IgD-negative memory B cell (primary cell): ENCODE measurements at regions not wholly inside any gene's neighbourhood (a gene's known extent, or its start where the extent isn't known, plus 50 kb on each side); places are given as distances from the start of the nearest gene placed in this dataset.
A peak's percentile ranks its signal among the peaks of the same experiment; 100 is the strongest.

Experiments
- H3K27ac Mint-ChIP-seq, 3 donors: one replicate each; pipeline ENCODE4 v1.8.0; 2020 to 2022; ENCODE audit warnings: mild to moderate bottlenecking in 3 of 3, mixed read lengths in 3 of 3, moderate library complexity in 1 of 3
- H3K27me3 Mint-ChIP-seq: one replicate; pipeline ENCODE4 v1.8.0; 2021; ENCODE audit warnings: mixed read lengths
- H3K36me3 Mint-ChIP-seq: one replicate; pipeline ENCODE4 v1.8.0; 2020; ENCODE audit warnings: mild to moderate bottlenecking, mixed read lengths
- H3K4me1 Mint-ChIP-seq, 3 donors: one replicate each; pipeline ENCODE4 v1.8.0; 2020 to 2022; ENCODE audit warnings: mixed read lengths in 3 of 3, mild to moderate bottlenecking in 1 of 3
- H3K4me3 Mint-ChIP-seq, 4 donors: one replicate each; pipeline ENCODE4 v1.8.0; 2020 to 2022; ENCODE audit warnings: mild to moderate bottlenecking in 4 of 4, mixed read lengths in 4 of 4, moderate library complexity in 3 of 4
- H3K9me3 Mint-ChIP-seq, 3 donors: one replicate each; pipeline ENCODE4 v1.8.0; 2020 to 2021; ENCODE audit warnings: mixed read lengths in 3 of 3, mild to moderate bottlenecking in 1 of 3

DNA sequence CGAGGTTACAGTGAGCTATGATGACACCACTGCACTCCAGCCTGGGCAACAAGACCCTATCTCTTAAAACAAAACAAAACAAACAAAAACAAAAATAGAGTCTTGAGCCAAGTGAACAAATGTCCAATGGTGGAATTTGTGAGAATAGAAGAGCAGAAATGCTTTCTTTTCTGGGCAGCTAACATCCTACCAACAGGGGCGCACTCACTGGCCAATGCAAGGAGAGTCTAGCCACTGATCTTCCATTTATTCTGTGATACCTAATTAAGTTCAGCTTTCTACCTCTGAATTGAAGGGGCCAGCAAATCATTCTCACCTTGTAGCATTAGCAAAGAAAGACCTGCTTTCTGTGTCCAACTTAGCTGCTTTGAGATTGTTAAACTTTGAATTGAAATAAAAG, 301.9 kb upstream of the NR2F2 start:
- H3K9me3 Mint-ChIP-seq: peaks cover 0 to 3% (median 3%) of the 10 kb centered on the region in 3 donors
- no peaks in the 10 kb centered on the region for H3K36me3 Mint-ChIP-seq
- no peak overlapping the region for H3K4me3 Mint-ChIP-seq

DNA sequence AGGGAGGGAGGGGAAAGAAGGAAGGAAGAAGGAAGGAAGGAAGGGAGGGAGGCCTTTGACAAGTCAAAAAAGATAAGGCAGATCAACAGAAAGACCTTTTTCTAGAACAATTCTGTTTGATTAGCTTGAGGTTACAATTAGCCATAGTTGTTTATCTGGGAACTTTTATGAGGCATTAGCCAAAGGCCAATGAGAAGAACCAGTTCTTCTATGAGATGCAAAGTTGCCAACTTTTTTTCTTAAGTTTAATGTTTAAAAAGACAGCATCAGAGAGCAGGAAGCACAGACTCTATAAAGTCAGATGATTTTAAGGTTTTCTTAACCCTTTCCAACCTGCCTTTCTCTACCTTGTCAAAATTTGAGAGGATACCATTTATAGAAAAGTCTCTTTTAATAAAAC, 301.3 kb upstream of the NR2F2 start:
- Mint-ChIP-seq H3K27me3 (no peaks in the 10 kb centered on the region), H3K4me1 (no peaks in the 10 kb centered on the region), H3K9me3 (peaks cover 0 to 3% (median 3%) of the 10 kb centered on the region in 3 donors), H3K36me3 (no peaks in the 10 kb centered on the region), H3K4me3 (no peak overlapping the region), H3K27ac (no peak overlapping the region)

More for the DNA sequence above, 301.9 kb upstream of the NR2F2 start:
- Mint-ChIP-seq H3K27ac (no peak overlapping the region), H3K4me1 (no peaks in the 10 kb centered on the region), H3K27me3 (no peaks in the 10 kb centered on the region)

DNA sequence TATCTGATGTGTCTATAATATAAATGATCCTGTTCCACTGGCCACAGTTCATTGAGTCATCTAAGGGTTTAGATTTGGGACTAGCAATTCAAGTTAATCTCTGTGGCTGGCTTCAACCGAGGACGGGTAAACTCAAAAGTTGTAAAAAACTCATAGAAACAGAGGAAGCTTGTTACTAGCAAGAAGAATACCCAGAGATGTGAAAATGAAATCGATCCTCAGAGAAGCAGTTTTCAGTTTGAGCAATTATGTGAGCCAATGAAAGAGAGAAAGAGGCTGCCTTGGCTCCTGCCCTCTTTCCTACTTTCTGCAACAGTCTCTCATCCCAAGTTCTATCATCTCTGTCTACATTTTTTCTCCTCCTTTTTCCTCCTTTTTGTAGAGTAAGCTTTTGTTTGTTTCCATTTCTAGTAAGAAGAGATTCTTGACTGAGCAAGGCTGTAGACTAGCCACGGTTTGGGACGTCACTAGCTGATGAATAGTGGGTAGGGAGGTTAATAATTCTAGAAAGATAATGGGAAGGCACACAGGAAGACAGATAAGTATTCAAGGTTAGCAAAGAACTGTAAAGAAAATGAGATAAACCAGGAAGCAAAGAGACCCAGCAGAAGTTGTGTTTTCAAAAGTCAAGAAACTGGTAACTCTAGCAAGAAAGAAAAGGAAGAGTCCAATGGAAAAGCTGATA, 298.9 kb upstream of the NR2F2 start:
- Mint-ChIP-seq H3K27ac (no peak overlapping the region), H3K4me1 (peaks cover 0 to 2% (median 0%) of the 10 kb centered on the region in 3 donors), H3K4me3 (no peak overlapping the region), H3K27me3 (peaks cover 1% of the 10 kb centered on the region), H3K36me3 (no peaks in the 10 kb centered on the region), H3K9me3 (peaks cover 3 to 7% (median 6%) of the 10 kb centered on the region in 3 donors)

DNA sequence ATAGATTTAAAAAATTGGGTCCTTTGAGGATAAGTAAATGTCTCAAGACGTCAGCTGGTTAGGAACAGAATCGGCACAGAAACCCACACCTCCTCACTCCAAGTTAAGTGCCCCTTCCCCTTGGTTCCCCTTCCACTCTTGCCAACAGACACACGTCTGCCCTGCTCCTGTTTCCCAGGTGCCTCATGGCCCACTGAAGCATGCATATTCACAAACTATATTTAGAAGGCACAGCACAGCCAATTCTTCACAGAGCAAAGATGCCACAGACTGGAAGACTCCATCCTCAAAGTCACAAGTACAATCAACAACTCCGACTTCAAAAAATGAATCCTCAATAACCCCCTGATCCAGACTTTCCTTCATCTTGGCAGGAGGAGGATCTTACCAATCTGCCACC, 295.4 kb upstream of the NR2F2 start:
- Mint-ChIP-seq H3K4me1 (peaks cover 0 to 2% (median 1%) of the 10 kb centered on the region in 3 donors), H3K36me3 (no peaks in the 10 kb centered on the region), H3K27me3 (peaks cover 9% of the 10 kb centered on the region), H3K27ac (no peak overlapping the region), H3K9me3 (peaks cover 2 to 9% (median 7%) of the 10 kb centered on the region in 3 donors), H3K4me3 (no peak overlapping the region)

DNA sequence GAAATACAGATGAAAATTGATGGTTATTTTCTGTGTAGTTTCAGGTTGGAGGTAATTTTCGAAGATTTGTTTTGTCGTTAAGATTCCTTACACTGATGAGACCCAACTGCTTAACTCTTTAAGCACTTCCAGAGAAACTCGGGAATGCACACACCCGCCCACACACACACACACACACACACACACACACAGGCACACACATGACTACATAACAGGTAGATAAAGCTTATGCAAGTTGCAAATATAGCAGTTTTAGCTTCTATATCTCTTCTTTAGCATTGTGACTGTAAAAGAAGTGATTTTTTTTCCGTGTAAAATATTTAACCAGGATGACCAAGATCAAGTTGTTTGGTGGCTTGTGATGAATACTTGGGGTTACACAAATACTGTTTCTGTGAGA, 294.9 kb upstream of the NR2F2 start:
- Mint-ChIP-seq H3K4me1 (peaks cover 0 to 2% (median 1%) of the 10 kb centered on the region in 3 donors), H3K4me3 (no peak overlapping the region), H3K36me3 (no peaks in the 10 kb centered on the region), H3K27me3 (peaks cover 9% of the 10 kb centered on the region), H3K9me3 (peaks cover 2 to 9% (median 6%) of the 10 kb centered on the region in 3 donors), H3K27ac (no peak overlapping the region)

DNA sequence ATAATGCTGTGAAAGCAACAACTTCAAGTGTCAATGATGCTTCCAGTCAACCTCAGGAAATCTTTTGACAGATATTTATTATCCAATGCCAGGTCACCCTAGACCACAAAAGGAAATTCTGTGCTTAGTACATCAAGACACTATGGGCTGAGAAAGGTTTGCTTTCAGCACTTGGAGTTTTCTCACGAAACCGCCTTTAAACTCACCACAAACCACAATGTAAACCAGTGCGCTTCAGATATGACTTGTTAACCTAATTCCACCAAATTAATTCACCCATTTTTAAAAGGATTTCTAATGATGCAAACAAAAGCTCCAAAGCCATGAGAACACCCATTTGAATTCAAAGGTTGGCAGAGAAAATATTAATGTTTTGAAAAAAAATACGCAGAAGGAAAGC, 292.9 kb upstream of the NR2F2 start:
- Mint-ChIP-seq H3K27me3 (peaks cover 9% of the 10 kb centered on the region), H3K9me3 (peaks cover 3 to 9% (median 4%) of the 10 kb centered on the region in 3 donors), H3K36me3 (no peaks in the 10 kb centered on the region), H3K27ac (no peak overlapping the region), H3K4me3 (no peak overlapping the region), H3K4me1 (peaks cover 0 to 10% (median 3%) of the 10 kb centered on the region in 3 donors)

DNA sequence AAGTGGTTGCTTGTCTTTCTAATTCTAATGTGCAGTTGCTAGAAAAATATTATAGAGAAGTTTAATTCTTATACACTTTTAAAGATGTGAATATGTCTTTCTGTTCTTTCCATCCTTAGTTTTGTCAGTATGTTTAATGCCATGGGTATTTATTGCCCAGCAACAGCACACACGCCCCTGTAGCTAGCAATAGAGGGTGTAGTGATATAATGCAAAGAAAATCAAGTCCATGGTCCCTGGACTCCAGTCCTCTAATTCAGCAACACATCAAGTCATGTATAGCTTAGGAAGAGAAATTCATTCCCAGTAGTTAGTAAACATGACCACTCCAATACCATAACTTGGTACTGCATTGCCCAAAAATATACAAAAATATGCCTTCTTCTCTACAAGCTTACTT, 292.4 kb upstream of the NR2F2 start:
- Mint-ChIP-seq H3K4me1 (peaks cover 0 to 12% (median 5%) of the 10 kb centered on the region in 3 donors), H3K27me3 (peaks cover 9% of the 10 kb centered on the region), H3K9me3 (peaks cover 3 to 9% (median 4%) of the 10 kb centered on the region in 3 donors), H3K36me3 (no peaks in the 10 kb centered on the region), H3K27ac (no peak overlapping the region), H3K4me3 (no peak overlapping the region)

DNA sequence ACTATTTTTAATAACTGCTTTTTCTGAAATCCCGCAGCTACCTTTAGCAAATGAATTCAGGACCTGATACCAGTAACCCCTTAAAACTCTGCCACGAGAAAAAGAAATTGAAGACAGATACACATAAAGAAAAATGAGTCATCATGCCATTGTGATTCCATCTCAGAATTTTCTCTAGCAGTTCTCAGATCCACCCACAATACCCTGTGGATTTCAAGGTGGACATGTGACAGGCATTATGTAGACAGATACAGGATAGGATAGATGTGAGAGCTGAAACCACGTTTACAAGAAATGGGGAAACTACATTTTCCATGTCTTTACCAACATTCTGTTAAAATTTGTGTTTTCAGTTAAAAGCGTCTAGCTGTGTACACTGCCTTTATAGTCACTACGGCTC, 291.9 kb upstream of the NR2F2 start:
- peaks cover 0 to 16% (median 5%) of the 10 kb centered on the region in 3 donors for H3K4me1 Mint-ChIP-seq
- H3K27me3 Mint-ChIP-seq: peaks cover 9% of the 10 kb centered on the region
- no peak overlapping the region for H3K4me3 Mint-ChIP-seq
- peaks cover 3 to 9% (median 4%) of the 10 kb centered on the region in 3 donors for H3K9me3 Mint-ChIP-seq
- no peak overlapping the region for H3K27ac Mint-ChIP-seq
- no peaks in the 10 kb centered on the region for H3K36me3 Mint-ChIP-seq

DNA sequence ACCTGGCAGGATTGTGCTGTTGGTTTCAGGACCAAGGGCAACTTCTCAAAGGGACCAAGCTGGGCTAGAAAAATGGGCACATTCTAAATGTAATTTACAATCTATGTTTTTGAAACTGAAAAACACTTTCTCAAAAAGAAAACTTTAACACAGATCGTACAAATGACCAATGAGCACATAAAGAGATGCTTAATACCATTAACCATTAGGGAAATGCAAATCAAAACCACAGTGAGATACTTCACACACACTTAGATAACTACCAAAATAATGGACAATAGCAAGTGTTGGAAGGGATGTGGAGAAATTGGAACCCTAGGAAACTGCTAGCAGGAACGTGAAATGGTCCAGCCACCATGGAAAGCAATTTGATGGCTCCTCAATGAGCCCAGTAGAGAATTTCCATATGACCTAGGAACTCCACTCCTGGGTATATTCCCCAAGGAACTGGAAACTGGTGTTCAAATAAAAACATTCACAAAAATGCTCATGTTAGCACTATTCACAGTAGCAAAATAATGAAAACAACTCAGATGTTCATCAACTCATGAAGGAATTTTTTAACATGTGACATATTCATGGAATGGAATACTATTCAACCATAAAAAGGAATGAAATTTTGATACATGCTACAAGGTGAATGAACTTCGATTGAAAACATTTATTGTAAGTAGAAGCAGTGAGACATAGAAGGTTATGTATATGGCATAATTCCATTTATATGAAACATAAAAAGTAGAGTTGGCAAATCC, 288.3 kb upstream of the NR2F2 start:
- H3K4me1 Mint-ChIP-seq: peaks cover 0 to 17% (median 2%) of the 10 kb centered on the region in 3 donors
- H3K4me3 Mint-ChIP-seq: peak overlapping the region in 3 of 4 donors; percentile 1 to 30 (median 17)
- H3K36me3 Mint-ChIP-seq: no peaks in the 10 kb centered on the region
- H3K27ac Mint-ChIP-seq: peak overlapping the region in 1 of 3 donors; percentile 76
- peaks cover 6% of the 10 kb centered on the region for H3K27me3 Mint-ChIP-seq
- peaks cover 0 to 3% (median 3%) of the 10 kb centered on the region in 3 donors for H3K9me3 Mint-ChIP-seq

DNA sequence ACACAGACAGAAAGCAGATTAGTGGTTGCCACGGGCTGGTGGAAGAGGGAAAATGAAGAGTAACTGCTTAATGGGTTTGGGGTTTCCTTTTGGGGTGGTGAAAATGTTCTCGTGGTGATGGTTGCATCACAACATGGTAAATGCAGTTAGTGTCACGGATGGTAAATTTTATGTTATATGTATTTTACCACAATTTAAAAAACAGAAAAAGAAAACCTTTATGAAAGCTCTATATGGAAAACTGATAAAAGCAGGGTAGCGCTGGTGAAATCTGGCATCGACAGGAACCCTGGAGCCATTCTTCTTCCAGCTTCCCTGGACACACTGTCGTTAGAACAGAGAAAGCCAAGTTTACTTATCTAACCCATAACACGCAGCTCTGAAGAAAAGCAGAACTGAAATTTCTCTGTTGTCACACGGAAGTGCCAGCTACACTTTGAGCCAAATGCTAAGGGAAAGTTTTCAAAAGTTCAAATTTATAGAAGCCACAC, 287.7 kb upstream of the NR2F2 start:
- Mint-ChIP-seq H3K36me3 (no peaks in the 10 kb centered on the region), H3K4me1 (peaks cover 0 to 16% (median 2%) of the 10 kb centered on the region in 3 donors), H3K27ac (peak overlapping the region in 1 of 3 donors; percentile 76), H3K4me3 (peak overlapping the region in 2 of 4 donors; percentile 17 to 30), H3K9me3 (peaks cover 0 to 3% (median 3%) of the 10 kb centered on the region in 3 donors), H3K27me3 (peaks cover 2% of the 10 kb centered on the region)

DNA sequence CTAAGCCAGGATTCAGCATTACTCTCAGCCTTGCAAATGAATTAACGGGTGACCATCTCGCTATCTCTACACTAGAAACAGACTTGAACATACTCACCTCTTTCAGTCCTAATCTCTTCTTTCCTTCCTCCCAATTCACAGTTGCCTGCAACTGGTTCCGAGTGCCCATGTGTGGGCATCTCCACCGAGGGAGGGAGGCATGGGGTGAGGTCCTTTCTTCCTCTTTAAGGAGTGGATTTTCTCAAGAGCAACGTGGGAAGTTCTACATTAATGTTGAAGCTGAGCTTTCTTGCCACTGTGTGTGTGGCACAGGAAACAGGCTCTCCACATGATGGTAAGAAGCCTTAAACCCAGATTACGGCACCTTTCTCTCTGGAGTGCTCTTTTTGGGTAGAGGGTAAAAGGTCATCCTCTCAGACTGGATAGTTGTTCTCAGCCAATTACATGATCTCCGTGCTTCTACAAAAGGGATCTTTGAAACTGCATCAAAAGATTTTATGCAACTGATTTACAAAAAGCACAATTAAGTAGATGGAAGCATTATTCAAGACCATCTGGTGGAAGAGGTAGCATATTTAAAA, 286.8 kb upstream of the NR2F2 start:
- no peaks in the 10 kb centered on the region for H3K27me3 Mint-ChIP-seq

DNA sequence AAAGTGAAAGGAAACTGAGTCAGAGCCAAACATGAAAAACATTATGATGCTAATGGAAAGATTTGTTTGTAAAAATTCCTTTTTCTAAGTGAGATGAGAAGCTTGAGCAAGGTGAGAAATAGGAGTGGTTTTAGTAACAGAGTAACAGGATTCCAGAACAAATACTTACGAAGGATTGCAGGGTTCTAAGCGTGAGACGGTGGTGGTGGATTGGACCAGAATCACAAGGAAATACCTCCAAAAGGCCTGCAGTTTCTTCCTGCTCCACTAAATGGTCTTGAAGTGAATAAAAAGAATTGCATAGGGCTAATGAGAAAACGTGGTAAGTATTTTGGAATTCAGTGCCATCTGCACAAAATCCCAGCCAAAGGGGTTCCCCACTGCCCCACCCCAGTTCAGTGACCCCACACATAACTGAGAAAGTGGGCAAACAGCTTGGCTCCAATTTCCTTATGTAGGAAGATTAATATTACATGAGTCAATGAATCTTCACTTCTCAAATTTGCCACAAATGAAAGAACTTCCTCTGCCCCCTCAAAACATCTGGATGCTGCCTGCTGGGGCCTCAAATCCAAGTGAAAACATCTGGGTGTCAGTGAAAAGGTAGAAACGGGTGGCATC, 283.8 kb upstream of the NR2F2 start:
- Mint-ChIP-seq H3K27me3 (no peaks in the 10 kb centered on the region), H3K36me3 (no peaks in the 10 kb centered on the region), H3K4me3 (no peak overlapping the region), H3K9me3 (no peaks in the 10 kb centered on the region), H3K4me1 (peaks cover 0 to 13% (median 2%) of the 10 kb centered on the region in 3 donors), H3K27ac (no peak overlapping the region)

More for the DNA sequence above, 286.8 kb upstream of the NR2F2 start:
- peaks cover 0 to 3% (median 3%) of the 10 kb centered on the region in 3 donors for H3K9me3 Mint-ChIP-seq
- no peak overlapping the region for H3K4me3 Mint-ChIP-seq
- peaks cover 0 to 16% (median 2%) of the 10 kb centered on the region in 3 donors for H3K4me1 Mint-ChIP-seq
- no peak overlapping the region for H3K27ac Mint-ChIP-seq
- H3K36me3 Mint-ChIP-seq: no peaks in the 10 kb centered on the region

DNA sequence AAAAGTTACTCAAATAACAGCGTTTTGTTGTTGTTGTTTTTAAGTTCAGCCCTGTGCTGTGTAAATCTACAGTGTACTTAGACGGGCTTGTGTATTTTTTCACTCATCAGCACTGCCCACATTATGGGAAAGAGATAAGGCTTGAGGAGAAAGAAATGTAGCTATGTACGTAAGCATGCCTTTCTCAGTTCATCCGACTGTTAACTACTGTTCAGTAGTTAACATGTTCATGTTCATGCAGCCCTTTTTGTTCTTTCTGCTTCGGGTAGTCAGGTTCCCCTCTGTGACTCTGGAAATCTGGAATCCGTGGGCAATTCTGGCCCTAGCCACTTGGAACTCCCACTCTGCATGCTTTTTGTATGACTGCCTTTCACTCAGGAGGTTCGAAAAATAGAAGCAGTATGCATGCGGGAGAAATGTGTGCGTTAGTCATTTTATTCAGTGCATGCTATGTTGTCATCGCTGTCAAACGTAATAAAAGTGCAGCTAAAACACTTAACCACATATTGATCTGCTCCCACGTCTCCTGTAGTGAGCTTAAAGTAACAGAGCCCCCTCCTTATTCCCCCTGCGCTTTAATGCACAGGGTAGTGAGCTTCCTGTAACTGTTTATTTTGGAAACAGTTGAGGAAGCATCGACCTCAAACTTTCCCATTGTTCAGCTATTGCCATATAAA, 283.1 kb upstream of the NR2F2 start:
- Mint-ChIP-seq H3K36me3 (no peaks in the 10 kb centered on the region), H3K9me3 (no peaks in the 10 kb centered on the region), H3K4me3 (no peak overlapping the region), H3K27me3 (no peaks in the 10 kb centered on the region), H3K4me1 (peaks cover 0 to 9% (median 2%) of the 10 kb centered on the region in 3 donors), H3K27ac (no peak overlapping the region)

DNA sequence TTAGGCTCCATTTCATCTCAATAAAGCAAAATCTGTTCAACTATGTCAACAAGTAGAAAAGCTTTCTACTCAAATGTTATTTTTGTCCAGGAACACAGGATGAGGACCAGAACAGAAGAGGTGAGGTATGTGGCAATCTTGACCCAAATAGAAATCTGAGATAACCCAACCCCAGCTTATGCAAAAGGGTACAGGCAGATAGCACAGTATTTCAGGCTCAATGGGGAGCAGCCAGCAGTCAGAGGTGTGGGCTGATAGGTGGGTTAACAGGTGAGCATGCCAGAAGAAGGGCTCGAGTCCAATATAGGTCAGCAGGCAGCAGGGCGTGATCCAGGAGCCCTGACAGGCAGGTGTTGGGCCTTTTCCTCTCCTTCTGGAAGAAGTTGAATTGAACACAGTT, 281.2 kb upstream of the NR2F2 start:
- H3K9me3 Mint-ChIP-seq: no peaks in the 10 kb centered on the region
- H3K36me3 Mint-ChIP-seq: no peaks in the 10 kb centered on the region
- no peak overlapping the region for H3K27ac Mint-ChIP-seq
- H3K27me3 Mint-ChIP-seq: peaks cover 2% of the 10 kb centered on the region
- no peak overlapping the region for H3K4me3 Mint-ChIP-seq
- peaks cover 0 to 3% (median 0%) of the 10 kb centered on the region in 3 donors for H3K4me1 Mint-ChIP-seq
